ENCODE measurements at regions not wholly inside any gene's neighbourhood (a gene's known extent, or its start where the extent isn't known, plus 50 kb on each side); places are given as distances from the start of the nearest gene placed in this dataset.
"Not testable (repeated sequence)": the region's sequence is repeated elsewhere in the genome, so short reads cannot be mapped to it uniquely, and the experiment has no call there.

GRCh38 chr13:111679645-111680044, 359.2 kb downstream of the TEX29 start:
- TF ChIP-seq, protein P1, sequence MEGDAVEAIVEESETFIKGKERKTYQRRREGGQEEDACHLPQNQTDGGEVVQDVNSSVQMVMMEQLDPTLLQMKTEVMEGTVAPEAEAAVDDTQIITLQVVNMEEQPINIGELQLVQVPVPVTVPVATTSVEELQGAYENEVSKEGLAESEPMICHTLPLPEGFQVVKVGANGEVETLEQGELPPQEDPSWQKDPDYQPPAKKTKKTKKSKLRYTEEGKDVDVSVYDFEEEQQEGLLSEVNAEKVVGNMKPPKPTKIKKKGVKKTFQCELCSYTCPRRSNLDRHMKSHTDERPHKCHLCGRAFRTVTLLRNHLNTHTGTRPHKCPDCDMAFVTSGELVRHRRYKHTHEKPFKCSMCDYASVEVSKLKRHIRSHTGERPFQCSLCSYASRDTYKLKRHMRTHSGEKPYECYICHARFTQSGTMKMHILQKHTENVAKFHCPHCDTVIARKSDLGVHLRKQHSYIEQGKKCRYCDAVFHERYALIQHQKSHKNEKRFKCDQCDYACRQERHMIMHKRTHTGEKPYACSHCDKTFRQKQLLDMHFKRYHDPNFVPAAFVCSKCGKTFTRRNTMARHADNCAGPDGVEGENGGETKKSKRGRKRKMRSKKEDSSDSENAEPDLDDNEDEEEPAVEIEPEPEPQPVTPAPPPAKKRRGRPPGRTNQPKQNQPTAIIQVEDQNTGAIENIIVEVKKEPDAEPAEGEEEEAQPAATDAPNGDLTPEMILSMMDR (IDR thresholded peaks at IDR 0.05; ENCODE audit: low read depth, low read length, poor library complexity, severe bottlenecking), result not testable (repeated sequence)
- not testable (repeated sequence) for TF ChIP-seq EZH2phosphoT487 (IDR thresholded peaks at IDR 0.05; ENCODE audit: borderline replicate concordance, low read length)

Data from DOHH2 (cell line).